HepG2 (cell line): ENCODE measurements at regions not wholly inside any gene's neighbourhood (a gene's known extent, or its start where the extent isn't known, plus 50 kb on each side); places are given as distances from the start of the nearest gene placed in this dataset.

ENCODE experiments used
- ATAC-seq: fragments of 200-7000 bp; cut with Tn5 transposase; 3 replicates; pipeline ENCODE4 v1.9.1; 2020; ENCODE audit warnings: mild to moderate bottlenecking, moderate library complexity
- BruUV-seq: library from RNA; stranded (reverse); fragments of 400-500 nt; replicated peaks from 2 replicates; lab custom pipeline; 2021; lab: Mats Ljungman, UMichigan
- CTCF ChIA-PET: fragments of 300-600 bp; formaldehyde crosslinking; extraction: SDS; loops from one replicate; lab custom pipeline; 2021; ENCODE audit warnings: low total read pairs, inconsistent platforms, low intra/inter-chr PET ratio; lab: Yijun Ruan, JAX
- POLR2A ChIA-PET: fragments of 350-600 bp; sonication (Branson Sonifier 250); formaldehyde crosslinking; loops from one replicate; lab custom pipeline; 2020; ENCODE audit warnings: antibody characterized with exemption, inconsistent platforms; lab: Yijun Ruan, JAX
- DNase-seq: peaks from one replicate; pipeline ENCODE4 v3.0.0-alpha.2; 2015; ENCODE audit warnings: low spot score
- FAIRE-seq: peaks from 3 replicates; lab custom pipeline; 2011; peaks lifted over from hg19 to GRCh38; lab: Jason Lieb, UNC
- H2AFZ ChIP-seq: one replicate; pipeline ENCODE4 v1.6.1; 2011; ENCODE audit warnings: low read length, inconsistent platforms
- H3K27ac ChIP-seq: fragments of 300-600 bp; 3 replicates; pipeline ENCODE4 v1.8.0; 2011; ENCODE audit warnings: mixed run types, mild to moderate bottlenecking, mixed read lengths, low read length, inconsistent platforms; ENCODE audit not compliant: insufficient read depth; ENCODE audit errors: extremely low read length
- H3K27me3 ChIP-seq, 2 experiments: fragments of 200-600 bp in 1 of 2; 2 replicates in 1 of 2; 3 replicates in 1 of 2; pipeline versions ENCODE4 v1.6.0 to v1.8.0; 2011; ENCODE audit warnings: low read length in 2 of 2, mild to moderate bottlenecking in 2 of 2, moderate library complexity in 2 of 2, inconsistent platforms in 1 of 2; ENCODE audit not compliant: insufficient read depth in 2 of 2, control insufficient read depth in 1 of 2
- H3K36me3 ChIP-seq, 2 experiments: fragments of 200-600 bp in 1 of 2; replicated peaks in 1 of 2; 2 replicates in 1 of 2; 3 replicates in 1 of 2; pipeline versions ENCODE4 v1.5.1 to v1.8.0; 2011; ENCODE audit warnings: low read length in 2 of 2, inconsistent platforms in 1 of 2; ENCODE audit not compliant: insufficient read depth in 2 of 2, control insufficient read depth in 1 of 2
- H3K4me1 ChIP-seq: 2 replicates; pipeline ENCODE4 v1.5.1; 2012; ENCODE audit warnings: low read length, inconsistent platforms; ENCODE audit not compliant: insufficient read depth
- H3K4me2 ChIP-seq: 2 replicates; pipeline ENCODE4 v1.6.0; 2011; ENCODE audit warnings: low read depth, low read length, inconsistent platforms
- H3K4me3 ChIP-seq, 3 experiments: fragments of 200-600 bp in 1 of 3; sonication (generic), shearing (Covaris generic) in 1 of 3; replicated peaks in 1 of 3; 2 replicates each; pipeline ENCODE4 v1.5.1; 2011 to 2016; ENCODE audit warnings: low read length in 3 of 3, inconsistent platforms in 2 of 3, low read depth in 2 of 3, mild to moderate bottlenecking in 2 of 3, control low read depth in 1 of 3, mixed read lengths in 1 of 3; ENCODE audit not compliant: insufficient read depth in 1 of 3
- H3K79me2 ChIP-seq: one replicate; pipeline ENCODE4 v1.6.1; 2011; ENCODE audit warnings: low read length, inconsistent platforms; ENCODE audit not compliant: insufficient read depth
- H3K9ac ChIP-seq: 2 replicates; pipeline ENCODE4 v1.6.0; 2011; ENCODE audit warnings: mild to moderate bottlenecking, low read depth, low read length, inconsistent platforms; ENCODE audit not compliant: insufficient read depth
- H3K9me3 ChIP-seq: 2 replicates; pipeline ENCODE4 v1.5.1; 2012; ENCODE audit warnings: mild to moderate bottlenecking, low read length
- H4K20me1 ChIP-seq: 2 replicates; pipeline ENCODE4 v1.6.0; 2011; ENCODE audit warnings: inconsistent platforms, mild to moderate bottlenecking, low read length, moderate library complexity; ENCODE audit not compliant: insufficient read depth
- HMG20A ChIP-seq: IDR thresholded peaks from 2 replicates; pipeline ENCODE4 v1.6.1; 2016; ENCODE audit warnings: borderline replicate concordance
- MAFK ChIP-seq, 2 experiments: IDR thresholded peaks in 1 of 2; conservative IDR thresholded peaks in 1 of 2; 2 replicates each; pipeline ENCODE4 v1.6.1; 2011; ENCODE audit warnings: improper control_type of control experiment in 2 of 2, low read length in 2 of 2
- NCOA5 ChIP-seq: sonication (generic); formaldehyde crosslinking; IDR thresholded peaks from 2 replicates; pipeline ENCODE4 v1.4.0; 2020; ENCODE audit warnings: missing genetic modification reagents
- NFE2L1 ChIP-seq: sonication (generic); formaldehyde crosslinking; IDR thresholded peaks from 2 replicates; pipeline ENCODE4 v1.4.0; 2020; ENCODE audit warnings: missing genetic modification reagents, mild to moderate bottlenecking, borderline replicate concordance
- NFYC ChIP-seq: IDR thresholded peaks from 2 replicates; pipeline ENCODE4 v1.6.1; 2016; ENCODE audit warnings: missing genetic modification reagents, missing compliant biosample characterization
- PTBP1 ChIP-seq: fragments of 200-400 bp; formaldehyde crosslinking; IDR thresholded peaks from 2 replicates; pipeline ENCODE4 v1.6.1; 2018; ENCODE audit warnings: low read length, low read depth; ENCODE audit not compliant: poor library complexity, severe bottlenecking
- RCOR2 ChIP-seq: IDR thresholded peaks from 2 replicates; pipeline ENCODE4 v1.6.1; 2016; ENCODE audit warnings: missing biosample characterization, missing genetic modification reagents
- RXRB ChIP-seq: IDR thresholded peaks from 2 replicates; pipeline ENCODE4 v1.6.1; 2016; ENCODE audit warnings: borderline replicate concordance, missing genetic modification reagents, missing compliant biosample characterization
- TRIM24 ChIP-seq: sonication (generic); formaldehyde crosslinking; IDR thresholded peaks from 2 replicates; pipeline ENCODE4 v1.8.0; 2022; ENCODE audit warnings: mild to moderate bottlenecking, missing genetic modification reagents
- ZFP37 ChIP-seq: sonication (generic); formaldehyde crosslinking; IDR thresholded peaks from 2 replicates; pipeline ENCODE4 v1.4.0; 2020; ENCODE audit warnings: missing genetic modification reagents, borderline replicate concordance
- ZNF33B ChIP-seq: sonication (generic); formaldehyde crosslinking; IDR thresholded peaks from 2 replicates; pipeline ENCODE4 v1.5.1; 2020; ENCODE audit warnings: mild to moderate bottlenecking, missing genetic modification reagents
- ZNF510 ChIP-seq: sonication (generic); formaldehyde crosslinking; IDR thresholded peaks from 2 replicates; pipeline ENCODE4 v1.4.0; 2020; ENCODE audit warnings: low read depth, mild to moderate bottlenecking, missing genetic modification reagents
- ZNF792 ChIP-seq: IDR thresholded peaks from 2 replicates; pipeline ENCODE4 v1.6.1; 2016
- ZSCAN21 ChIP-seq: sonication (generic); formaldehyde crosslinking; IDR thresholded peaks from 2 replicates; pipeline ENCODE4 v1.8.0; 2022; ENCODE audit warnings: mild to moderate bottlenecking, missing genetic modification reagents, moderate library complexity, borderline replicate concordance
- WGBS: methylation state at CpG from one replicate; pipeline ENCODE4 v1.1.6; 2017; ENCODE audit warnings: low lambda C conversion rate; 5-methylcytosine and 5-hydroxymethylcytosine counted together
- in situ Hi-C: cut with HindIII; loops from 2 replicates; pipeline ENCODE4 v1.10.0; 2017; ENCODE audit warnings: low pct_unique_long_range_greater_than_20kb; ENCODE audit not compliant: extremely low pct_ligation_motif_present
- intact Hi-C: fragments of 100-400 bp; cut with micrococcal nuclease; formaldehyde crosslinking; loops from one replicate; pipeline ENCODE4 v1.10.0; 2022; ENCODE audit not compliant: unreplicated experiment
- TF ChIP-seq, protein P1 (sequence below): IDR thresholded peaks from 2 replicates; pipeline ENCODE4 v1.6.1; 2016; ENCODE audit warnings: missing genetic modification reagents, missing compliant biosample characterization

DNA sequence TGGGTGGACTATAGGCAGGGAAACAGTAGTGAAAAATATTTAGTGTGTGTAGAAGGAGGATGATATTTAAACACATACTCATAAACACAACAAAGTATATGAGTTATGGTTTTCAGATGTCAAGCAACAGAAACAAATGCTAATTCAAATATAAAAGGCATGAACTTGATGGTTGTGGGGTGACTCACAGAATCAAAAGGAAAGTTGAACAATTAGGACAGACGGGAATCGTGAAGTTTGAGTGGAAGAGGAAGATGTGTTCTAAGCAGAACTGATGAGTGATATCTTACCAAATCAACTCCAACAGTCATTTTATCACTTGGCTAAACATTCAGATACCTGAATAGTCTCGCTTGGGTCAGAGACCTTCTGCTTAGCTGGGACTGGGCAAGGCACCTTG is 53.6 kb upstream of the ITGA6 start:
- BruUV-seq, result no TSS peak
- Histone ChIP-seq H3K79me2 (no peaks in the 10 kb centered on the region), H2AFZ (no peak overlapping the region), H3K9me3 (peaks cover 10% of the 10 kb centered on the region; the same call in 1 of the 2 replicates), H4K20me1 (no peaks in the 10 kb centered on the region), H3K27me3 (no peaks in the 10 kb centered on the region), H3K4me2 (no peak overlapping the region), H3K36me3 (no peaks in the 10 kb centered on the region), H3K27ac (no peak overlapping the region), H3K4me1 (peaks cover 16% of the 10 kb centered on the region), H3K9ac (no peak overlapping the region), H3K4me3 (no peak overlapping the region)
- intact Hi-C loops (no loop called here), in situ Hi-C loops (no loop called here)
- no peak for TF ChIP-seq ZNF510 (CRISPR knock-in tag)
- no peak for TF ChIP-seq ZFP37 (CRISPR knock-in tag)
- TF ChIP-seq HMG20A (CRISPR knock-in tag), result no peak
- no peak for TF ChIP-seq ZSCAN21 (CRISPR knock-in tag)
- no peak for TF ChIP-seq NFYC (CRISPR knock-in tag)
- TF ChIP-seq ZNF792, result no peak
- ChIA-PET CTCF (no interaction called here), POLR2A (no interaction called here)
- ATAC-seq (no peak), DNase-seq (no peak), FAIRE-seq (no peak)
- 40% methylated on average over 3 of the region's 3 CpGs for WGBS

DNA sequence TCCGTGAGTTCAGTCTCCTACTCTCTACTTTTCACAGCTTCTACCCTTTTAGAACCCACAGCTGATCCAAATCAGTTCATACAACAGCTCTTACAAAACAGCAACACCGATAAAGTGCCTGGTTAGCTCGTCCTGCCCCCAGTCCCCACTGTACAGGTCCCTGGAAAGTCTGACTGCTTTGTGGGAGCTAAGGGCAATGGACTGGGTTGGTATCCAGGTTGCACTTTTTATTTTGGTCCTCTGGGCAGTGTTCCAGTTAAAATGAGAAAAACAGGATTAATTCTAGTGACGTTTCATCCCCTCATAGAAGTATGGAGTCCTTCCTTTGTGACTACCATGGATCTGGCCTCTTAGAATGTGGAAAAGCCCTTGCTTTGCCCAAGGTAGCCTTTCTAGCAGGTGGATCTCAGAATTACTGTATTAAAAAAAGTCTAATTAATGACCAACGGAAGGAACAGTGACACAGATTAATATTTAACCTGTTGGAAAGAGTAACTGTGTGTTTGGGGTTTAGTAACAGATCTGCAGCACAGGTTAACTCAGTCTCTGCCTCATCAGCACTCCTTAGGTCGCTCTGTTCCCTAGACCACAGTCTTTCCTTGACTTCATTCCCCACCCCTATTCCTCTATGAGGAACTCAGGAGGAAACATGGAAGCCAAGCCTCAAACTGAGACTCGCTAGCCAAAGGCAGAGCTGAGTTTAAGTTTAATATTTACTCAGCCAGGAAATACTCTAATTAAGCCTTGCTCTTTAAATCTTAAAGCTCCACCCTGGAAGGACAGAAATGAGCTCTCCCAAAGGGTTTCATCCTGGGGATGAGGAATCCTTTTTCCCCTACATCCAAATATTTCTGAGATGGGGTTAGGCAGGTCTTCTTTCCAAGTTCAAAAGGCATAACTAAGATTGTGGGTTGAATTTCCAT is 52.8 kb upstream of the ITGA6 start:
- intact Hi-C loops (no loop called here), in situ Hi-C loops (no loop called here)
- H3K27ac ChIP-seq, result no peak overlapping the region
- ChIA-PET CTCF (no interaction called here), POLR2A (no interaction called here)
- WGBS, result 21% methylated on average over 7 of the region's 7 CpGs
- BruUV-seq, result no TSS peak
- TF ChIP-seq NCOA5, result no peak
- TF ChIP-seq MAFK (conservative IDR thresholded peaks at IDR 0.05 in 1 of 2, IDR thresholded peaks at IDR 0.05 in 1 of 2; ENCODE audit: low read length in 2 of 2), result 0 out of 4 replicates have a peak, but pooled peaks of 1 of the 2 experiments have one; percentile 14
- TF ChIP-seq RCOR2 (CRISPR knock-in tag), result no peak
- TF ChIP-seq PTBP1, result no peak
- TF ChIP-seq NFE2L1 (CRISPR knock-in tag), result no peak
- TF ChIP-seq ZNF33B (CRISPR knock-in tag), result no peak
- TF ChIP-seq TRIM24 (CRISPR knock-in tag), result no peak
- TF ChIP-seq RXRB (CRISPR knock-in tag), result no peak
- TF ChIP-seq, protein P1, sequence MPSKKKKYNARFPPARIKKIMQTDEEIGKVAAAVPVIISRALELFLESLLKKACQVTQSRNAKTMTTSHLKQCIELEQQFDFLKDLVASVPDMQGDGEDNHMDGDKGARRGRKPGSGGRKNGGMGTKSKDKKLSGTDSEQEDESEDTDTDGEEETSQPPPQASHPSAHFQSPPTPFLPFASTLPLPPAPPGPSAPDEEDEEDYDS (CRISPR knock-in tag), result no peak
- ATAC-seq, result peak; percentile 47; the same call in 2 of the 3 replicates
- no peaks in the 10 kb centered on the region for H3K79me2 ChIP-seq
- no peak overlapping the region for H2AFZ ChIP-seq
- DNase-seq, result no peak
- H3K4me3 ChIP-seq, result no peak overlapping the region
- peaks cover 17% of the 10 kb centered on the region for H3K4me1 ChIP-seq
- peak overlapping the region; percentile 10; the same call in 1 of the 2 replicates for H3K4me2 ChIP-seq
- peaks cover 12% of the 10 kb centered on the region for H3K9me3 ChIP-seq
- H3K9ac ChIP-seq, result no peak overlapping the region
- no peak for FAIRE-seq
- no peaks in the 10 kb centered on the region for H3K36me3 ChIP-seq
- H3K27me3 ChIP-seq, result no peaks in the 10 kb centered on the region
- no peaks in the 10 kb centered on the region for H4K20me1 ChIP-seq
